D341Med (cell line): ENCODE measurements at regions not wholly inside any gene's neighbourhood (a gene's known extent, or its start where the extent isn't known, plus 50 kb on each side); places are given as distances from the start of the nearest gene placed in this dataset.

Experiments used
- DNase-seq: peaks from one replicate; pipeline ENCODE4 v3.0.0; 2012; ENCODE audit warnings: low spot score

DNA sequence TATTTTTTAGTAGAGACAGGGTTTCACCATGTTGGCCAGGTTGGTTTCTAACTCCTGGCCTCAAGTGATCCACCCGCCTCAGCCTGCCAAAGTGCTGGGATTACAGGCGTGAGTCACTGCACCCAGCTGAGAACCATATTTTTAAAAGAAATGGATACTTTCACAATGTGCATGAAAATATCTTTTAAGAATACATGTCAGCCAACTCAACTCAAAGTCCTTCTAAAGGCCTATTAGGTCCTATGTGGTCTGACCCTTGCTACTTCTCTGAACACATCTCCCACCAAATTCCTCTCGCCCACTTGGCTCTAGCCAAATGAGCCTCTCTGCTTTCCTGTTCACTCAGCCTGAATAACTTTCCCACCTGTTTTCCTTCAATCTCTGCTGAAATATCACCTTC is 119.6 kb downstream of the MTX2 start:
- no peak for DNase-seq

DNA sequence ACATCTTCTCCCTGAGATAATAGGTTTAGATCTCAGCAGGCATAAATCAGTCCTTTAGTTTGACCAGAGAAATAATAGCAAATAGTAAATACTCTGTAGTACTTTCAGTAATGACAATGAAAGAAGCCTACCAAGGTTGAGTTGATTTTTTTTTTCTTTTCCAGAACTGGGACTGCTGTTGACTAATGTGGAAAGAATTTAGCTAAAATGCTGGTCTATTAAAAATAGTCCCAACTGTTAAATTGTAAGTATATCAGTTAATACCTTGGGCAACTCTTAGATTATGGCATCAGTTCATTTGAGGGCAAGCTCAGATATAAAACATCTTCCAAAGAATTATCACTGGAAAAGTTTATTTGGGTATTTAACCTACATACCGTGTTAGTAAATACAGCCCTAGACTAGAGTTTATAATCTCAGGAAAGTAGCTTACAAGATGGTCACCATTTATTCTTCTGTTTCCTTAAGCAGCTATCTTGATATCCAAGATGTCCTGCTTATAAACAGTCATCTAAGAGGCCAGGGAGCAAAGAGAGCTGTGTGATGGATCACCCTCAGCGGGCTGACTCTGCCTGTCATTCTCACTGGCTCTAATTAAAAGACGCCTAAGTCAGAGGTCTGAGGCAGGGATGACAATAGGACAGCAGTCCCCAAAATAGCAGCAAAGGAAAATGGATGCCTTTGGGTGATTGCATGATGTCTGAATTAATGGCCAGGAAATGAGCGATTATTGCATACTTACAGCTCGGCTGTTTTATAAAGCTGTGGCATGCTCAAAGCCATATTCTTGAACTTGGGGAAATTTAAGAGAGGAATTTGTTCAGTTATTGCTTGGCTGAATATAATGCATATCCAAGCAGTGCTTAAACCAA is 121.3 kb downstream of the MTX2 start:
- DNase-seq: no peak

GRCh38 chr2:176391148-176391419 is 121.8 kb downstream of the MTX2 start:
- no peak for DNase-seq

DNA sequence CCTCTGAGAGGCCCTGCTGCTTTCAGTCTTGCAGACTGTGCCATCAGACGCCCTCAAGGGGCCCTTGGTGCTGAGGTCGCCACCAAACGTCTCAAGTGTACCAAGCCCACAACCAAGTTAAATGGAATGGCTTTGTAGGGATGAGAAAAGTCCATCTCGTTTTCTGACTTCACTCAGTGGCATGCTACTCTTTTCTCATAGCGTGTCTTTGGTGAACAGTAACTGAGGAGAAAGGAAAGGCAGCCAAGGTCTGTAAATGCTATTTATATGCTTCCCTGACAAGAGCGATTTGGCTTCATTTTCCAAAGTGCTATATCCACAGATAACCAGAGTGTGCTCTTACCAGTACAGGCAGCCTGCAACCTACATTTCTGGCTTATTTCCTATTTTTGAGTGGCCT is 123.0 kb downstream of the MTX2 start:
- DNase-seq: no peak

- DNase-seq: no peak
Observed at GRCh38 chr2:176392744-176393414, 123.6 kb downstream of the MTX2 start.

DNA sequence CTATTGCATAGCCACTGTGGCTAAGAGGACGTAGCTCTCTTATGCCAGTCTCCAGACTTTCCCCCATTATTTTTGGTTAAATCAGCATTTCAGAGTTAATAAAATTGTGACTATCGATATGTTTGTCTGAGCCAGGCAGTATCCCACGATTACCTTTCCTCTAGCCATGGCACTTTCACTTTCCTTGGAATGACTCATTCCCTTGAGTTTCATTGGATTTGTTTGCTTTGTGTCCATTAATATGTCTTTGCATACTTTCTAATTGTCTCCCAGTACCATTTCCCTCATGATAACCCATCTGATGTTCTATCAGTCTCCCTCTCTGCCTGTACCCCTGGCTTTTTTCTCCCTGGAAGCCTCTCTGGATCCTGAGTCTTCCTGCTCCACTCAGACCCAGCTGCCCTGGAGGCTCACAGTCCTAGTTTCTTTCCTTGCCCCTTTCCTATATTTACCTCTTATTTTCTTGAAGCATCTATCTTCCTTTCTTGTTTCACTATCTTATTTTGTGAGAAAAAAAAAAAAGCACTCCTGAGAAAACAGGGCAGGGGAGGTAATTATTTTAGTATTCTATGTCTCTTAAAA is 126.1 kb downstream of the MTX2 start:
- DNase-seq: no peak

- DNase-seq: no peak
Observed at GRCh38 chr2:176398243-176399073, 129.2 kb downstream of the MTX2 start.

DNA sequence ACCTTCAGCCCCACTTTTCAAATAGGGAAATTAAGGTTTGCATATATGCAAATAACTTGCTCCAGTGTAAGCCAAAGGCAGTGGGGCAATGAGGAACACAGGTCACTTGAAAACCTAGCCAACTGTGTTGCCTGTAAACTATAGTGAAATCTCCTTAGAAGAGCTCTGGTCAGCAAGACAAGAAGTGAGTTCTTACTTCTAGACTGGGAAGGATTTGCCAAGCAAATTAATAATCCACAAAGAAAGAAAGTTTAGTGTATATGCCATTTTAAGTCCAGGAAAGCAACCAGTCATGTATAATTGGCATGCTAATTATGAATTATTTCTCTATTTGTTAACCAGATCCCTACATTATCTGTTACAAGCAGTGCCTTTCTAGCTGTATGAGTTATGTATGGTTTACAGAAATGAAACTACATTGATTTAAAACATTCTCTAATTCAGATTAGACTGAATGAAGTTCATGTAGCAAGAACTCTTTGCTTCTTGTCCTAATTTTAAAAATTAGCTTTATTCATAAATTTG is 129.9 kb downstream of the MTX2 start:
- DNase-seq: no peak

DNA sequence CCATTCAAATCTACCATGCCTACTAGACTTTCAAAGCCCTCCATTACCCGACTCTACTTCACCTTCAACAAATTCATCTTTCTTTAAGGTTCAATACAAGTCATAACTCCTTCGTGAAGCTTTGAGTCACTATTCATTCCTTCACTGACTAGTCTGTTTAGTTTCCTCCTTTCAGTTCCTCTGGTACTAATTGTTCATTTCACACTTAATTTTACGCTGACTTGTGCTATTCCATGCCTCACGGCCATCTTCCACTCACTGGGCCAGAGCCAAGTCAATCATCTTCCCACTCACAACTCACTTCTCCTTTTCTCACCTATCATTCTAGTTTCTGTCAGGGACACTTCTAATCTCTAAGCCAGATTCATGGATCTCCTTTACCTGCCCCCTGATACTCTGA is 136.2 kb downstream of the MTX2 start:
- no peak for DNase-seq

- DNase-seq: no peak
Observed at GRCh38 chr2:176407706-176408105, 138.5 kb downstream of the MTX2 start.

DNA sequence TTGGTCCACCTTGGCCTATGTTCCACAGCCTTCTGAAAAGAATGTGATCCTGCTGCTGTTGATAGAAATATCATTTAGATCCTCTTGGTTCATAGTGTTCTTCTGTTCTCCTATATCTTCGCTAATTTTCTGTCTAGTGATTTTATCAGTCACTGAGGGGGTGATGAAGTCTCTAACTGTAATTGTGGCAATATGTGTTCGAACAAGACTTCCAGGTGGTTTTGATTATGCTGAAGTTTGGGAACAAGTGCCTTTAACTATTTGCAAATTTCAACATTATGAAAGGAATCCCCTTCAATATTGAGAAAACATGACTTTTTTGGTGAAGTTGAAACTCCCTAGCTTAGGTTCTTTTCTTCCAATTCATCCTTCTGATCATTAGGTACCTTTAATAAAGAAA is 140.4 kb downstream of the MTX2 start:
- no peak for DNase-seq

DNA sequence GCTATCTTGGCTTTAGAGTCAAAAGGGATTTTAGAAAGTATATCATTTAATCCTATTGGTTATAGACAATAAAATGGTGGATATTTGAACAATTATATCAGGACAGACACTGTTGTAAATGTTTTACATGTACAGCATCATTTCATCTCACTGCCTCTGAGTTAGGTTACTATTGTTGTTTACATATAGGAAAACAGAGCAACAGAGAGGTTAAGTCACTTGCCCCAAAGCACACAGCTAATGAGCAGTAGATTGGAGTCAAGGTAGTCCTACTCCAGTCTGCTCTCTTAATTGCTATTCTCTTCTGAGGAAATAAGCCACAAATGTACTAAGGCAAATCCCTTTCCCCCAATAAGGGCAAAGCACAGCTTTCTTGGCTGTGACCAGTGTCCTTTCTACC is 142.9 kb downstream of the MTX2 start:
- DNase-seq: no peak

DNA sequence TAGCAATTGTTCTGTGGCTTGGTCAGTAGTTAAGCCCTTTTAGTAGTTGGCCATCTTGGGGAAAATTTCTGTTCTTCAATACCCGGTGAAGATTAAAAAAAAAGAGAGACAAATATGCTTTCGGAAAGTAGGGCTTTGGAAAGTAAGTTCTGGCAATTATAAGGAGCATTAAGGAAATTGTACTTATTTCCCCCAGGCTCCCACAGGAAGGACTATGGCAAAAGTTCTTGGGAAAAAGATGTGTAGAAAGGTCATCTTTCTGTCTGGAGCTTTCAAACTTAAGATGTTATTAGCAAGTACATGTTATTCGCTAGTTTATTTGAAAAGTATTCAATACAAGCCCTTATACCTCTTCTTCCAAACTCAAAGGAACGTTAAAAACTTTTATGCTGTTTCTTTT is 144.5 kb downstream of the MTX2 start:
- DNase-seq: no peak

GRCh38 chr2:176414641-176415040 is 145.4 kb downstream of the MTX2 start:
- DNase-seq: no peak

DNA sequence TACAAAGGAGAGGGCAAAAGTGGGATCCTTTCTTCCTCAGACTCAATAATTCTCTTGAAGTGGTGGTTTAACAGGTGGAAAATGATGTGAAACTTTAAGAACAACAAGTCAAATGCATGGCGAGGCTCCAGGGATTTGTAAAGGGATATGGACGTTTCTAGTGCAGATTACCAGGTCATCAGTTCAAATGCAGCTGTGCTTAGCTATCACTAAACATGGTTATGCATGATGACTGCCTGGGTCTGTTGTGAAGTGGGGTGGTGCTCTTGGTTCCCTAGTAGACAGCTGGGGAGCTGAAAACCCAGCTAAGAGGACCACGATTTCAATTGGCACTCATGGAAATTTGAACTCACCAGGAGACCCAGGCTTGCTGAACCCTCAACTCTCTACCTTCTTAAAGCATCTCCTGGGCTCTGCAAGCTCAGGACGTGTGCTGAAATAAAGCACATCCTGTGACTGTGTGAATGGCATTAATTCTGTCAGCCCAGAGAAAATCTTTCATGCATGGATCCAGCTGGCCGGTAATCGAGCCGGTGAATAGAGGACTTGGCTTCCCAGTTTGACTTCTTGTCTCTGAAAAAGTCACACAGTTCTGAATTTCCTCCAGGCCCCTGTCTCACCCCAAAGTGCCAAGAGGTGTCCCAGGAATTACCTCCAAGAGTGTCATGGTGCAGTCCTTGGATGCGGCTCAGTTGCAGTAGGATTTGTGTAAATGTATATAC is 146.1 kb downstream of the MTX2 start:
- no peak for DNase-seq

DNA sequence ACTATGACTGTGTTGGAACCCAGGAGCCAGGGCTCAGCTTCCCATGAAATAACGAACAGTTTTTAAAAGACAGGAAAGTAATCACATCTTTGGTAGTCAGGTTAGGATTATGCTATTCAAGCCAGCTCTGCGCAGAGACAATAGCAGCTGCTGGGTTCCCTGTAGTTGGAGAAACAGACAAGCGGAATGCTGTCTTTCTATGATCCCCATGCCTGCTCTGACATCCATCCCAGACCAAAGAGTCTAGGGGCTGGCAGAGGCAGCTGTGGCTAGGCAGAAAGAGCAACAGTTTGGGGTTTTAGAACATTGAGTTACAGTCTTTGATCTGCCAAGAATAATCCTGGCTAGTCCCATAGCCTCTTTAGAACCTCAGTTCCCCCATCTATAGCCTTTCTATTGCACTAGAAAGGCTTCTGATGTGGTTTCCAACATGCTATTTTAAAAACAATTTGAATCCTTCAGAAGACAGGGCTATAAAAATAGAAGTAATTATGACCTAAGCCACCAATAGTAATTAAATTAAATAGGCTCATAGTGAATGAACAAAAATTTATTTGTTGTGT is 146.8 kb downstream of the MTX2 start:
- DNase-seq: no peak

- DNase-seq: no peak
Observed at GRCh38 chr2:176418768-176419167, 149.5 kb downstream of the MTX2 start.

DNA sequence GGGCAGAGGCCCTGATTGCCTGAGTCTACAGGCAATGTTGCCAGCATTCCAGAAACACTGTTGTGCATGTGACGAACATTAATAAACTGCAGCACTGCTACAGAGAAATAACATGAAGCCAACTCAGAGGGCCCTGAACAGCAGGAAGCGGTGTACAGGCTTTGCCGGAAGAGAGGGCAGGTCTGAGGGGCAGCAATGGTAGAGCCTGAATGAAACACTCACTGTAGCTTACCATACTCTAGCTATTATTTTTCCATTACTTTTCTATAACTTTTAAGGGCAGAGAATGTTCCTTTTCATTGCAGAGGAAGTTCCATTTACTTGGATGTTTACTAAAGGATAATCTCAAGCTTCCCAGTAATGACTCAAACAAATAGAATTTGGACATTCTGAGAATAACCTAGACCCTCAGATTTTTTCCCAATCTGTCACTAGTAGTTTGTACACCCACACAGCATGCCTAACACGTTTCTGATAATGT is 150.4 kb downstream of the MTX2 start:
- no peak for DNase-seq

DNA sequence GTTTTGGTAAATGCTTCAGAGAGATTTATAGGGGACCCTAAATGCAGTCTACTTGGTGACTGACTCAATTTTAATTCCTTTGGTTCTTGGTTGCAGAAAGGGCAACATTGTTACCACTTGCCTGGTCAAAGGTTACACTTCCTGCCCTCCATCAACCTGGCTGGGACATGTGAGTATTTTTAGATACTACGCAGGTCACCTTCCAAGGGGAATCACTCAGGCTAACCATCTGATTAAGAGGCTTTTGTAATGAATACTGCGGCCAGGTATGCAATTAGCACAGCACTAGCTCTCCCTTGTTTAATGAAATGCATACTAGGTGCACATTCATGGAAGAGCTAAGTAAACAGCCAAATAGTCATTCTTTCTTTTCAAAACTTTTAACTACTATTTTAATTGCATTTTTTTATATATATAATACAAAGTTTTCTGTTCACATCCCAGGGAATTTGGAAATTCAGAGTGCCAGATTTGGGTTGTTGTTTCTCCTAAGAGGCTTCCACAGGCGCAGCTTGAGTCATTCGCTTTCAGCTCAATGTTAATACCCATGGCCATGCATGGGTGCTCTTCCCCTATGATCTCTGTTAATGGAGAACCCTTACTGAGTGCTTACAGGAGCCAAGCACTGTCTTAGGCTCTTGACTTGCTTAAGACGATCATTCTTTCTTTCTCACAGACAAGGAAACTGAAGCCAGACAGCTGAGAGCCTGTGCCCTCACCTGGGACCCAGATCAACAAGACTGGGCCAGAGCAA is 152.2 kb downstream of the MTX2 start:
- no peak for DNase-seq

DNA sequence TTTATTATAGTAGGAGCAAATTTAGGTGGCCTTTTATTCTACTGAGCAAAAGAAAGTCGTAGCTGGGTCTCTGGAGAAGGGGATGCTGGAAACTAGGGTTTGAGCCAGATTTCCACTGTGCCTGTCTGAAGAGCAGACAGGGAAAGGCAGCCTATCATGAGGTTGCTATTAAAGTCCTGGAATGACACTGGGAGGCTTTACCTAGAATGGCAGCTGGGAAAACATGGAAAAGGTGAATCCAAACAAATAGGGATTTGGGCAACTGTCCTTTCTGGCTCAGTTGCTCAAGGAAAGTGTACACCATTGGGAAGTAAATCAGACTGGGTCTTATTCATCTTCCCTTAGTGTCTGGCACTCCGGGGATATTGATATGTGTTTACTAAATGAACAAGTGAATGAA is 154.6 kb downstream of the MTX2 start:
- no peak for DNase-seq

GRCh38 chr2:176424746-176425145 is 155.5 kb downstream of the MTX2 start:
- no peak for DNase-seq
